ENCODE measurements at regions not wholly inside any gene's neighbourhood (a gene's known extent, or its start where the extent isn't known, plus 50 kb on each side); places are given as distances from the start of the nearest gene placed in this dataset.

- H3K4me3 ChIP-seq (ENCODE audit: low read depth, low read length), result no peak overlapping the region
- no peaks in the 10 kb centered on the region for H3K27me3 ChIP-seq (replicated peaks)
- TF ChIP-seq CTCF (IDR thresholded peaks at IDR 0.05; ENCODE audit: low read depth, low read length, missing control alignments), result peak; percentile 27
- no peak for DNase-seq
- in situ Hi-C loops (cut with HindIII; ENCODE audit: low pct_ligation_motif_present, low sequenced_read_pairs), result no loop called here
- no peak overlapping the region for H3K27ac ChIP-seq
- H3K36me3 ChIP-seq (replicated peaks), result no peaks in the 10 kb centered on the region
Observed at GRCh38 chr14:95433094-95433478, 83.4 kb downstream of the SYNE3 start.

DNA sequence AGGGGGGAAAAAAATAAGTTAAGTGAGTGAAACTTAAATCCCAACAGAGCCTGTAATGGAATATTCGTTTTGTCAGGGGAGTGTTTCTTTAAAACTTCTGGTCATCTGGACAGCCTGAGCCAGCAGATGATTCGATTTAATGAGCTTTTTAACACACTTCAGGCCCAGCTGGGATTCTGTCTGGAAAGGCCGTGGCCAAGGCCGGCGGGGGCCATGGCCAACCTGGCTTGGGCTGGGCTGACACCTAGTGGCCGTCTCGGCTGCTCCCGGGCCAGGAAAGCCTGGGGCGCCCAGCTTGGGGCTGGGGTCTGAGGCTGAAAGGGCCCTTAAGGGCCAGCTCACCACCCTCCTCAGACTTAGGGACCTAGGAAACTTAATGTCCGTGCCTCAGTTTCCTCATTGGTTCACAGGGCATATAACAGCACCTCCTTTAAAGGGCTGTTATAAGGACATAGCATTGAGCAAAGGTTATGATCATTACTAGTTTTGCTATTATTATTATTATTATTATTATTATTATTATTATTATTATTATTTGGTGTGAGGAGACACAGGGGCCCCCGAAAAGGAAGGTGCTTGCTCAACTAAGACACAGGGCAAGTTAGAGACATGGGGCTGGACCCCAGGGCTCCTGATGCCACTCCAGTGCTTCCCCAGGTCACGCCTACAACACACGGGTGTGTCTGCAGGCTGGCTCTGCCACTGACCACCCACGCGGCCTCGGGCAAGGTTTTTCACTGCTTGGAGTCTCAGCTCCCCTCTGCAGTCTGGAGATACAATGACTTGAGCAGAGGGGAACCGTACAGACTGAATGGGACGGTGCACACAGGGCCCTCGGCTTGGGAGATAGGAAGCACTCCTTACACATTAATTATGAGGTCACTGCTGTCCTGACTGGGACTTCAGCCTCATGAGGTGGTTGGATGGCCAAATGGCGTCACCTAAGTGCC lies 84.0 kb downstream of the SYNE3 start:
- peak; percentile 27 for DNase-seq
- H3K36me3 ChIP-seq (replicated peaks), result no peaks in the 10 kb centered on the region

DNA sequence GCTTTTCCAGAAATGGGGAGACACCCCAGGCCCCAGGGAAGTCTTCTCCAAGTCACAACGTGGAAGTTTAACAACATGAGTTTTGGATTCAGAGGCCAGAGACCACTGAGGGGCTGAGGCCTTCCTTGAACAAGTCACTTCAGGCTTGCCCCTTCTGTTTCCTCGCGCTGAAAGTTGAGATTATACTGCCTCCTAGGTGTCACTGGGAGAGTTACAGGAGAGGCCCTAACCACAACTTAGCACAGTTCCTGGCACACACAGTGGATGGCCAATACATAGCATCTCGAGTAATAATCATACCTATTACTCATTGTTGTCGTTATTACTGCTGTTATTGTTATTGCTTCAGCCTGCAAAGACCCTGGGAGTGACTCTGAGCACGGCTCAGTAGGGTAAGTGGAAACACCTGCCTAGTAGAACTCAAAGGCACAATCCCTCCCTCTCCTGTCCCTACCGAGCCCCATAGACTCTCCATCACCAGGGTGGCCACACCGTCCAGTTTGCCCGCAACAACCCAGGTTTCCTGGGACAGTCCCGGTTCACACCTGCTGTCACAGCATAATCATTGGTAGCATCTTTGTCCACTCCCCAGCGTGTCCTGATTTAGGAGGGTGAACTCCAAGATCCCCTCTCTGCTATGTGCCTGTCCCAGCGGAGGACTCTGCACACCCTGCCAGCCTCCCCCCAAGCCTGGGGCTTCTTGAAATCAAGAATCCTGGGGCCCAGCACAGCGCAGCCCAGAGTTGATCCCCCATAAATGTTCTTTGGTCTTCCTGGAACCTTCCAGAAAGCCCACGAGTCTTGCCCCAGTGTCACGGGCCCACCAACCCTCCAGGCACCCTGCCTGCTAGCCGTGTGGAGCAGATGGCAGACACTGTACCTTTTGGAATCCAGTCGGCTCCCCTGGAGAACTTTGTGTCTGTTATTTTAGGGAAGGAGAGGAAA lies 85.0 kb downstream of the SYNE3 start:
- DNase-seq, result peak; percentile 27
- in situ Hi-C loops (cut with HindIII; ENCODE audit: low pct_ligation_motif_present, low sequenced_read_pairs), result no loop called here
- H3K36me3 ChIP-seq (replicated peaks), result no peaks in the 10 kb centered on the region
- no peak overlapping the region for H3K27ac ChIP-seq
- TF ChIP-seq CTCF (IDR thresholded peaks at IDR 0.05; ENCODE audit: low read depth, low read length, missing control alignments), result peak; percentile 78
- H3K4me3 ChIP-seq (ENCODE audit: low read depth, low read length), result no peak overlapping the region
- no peaks in the 10 kb centered on the region for H3K27me3 ChIP-seq (replicated peaks)

More for the DNA sequence above, 84.0 kb downstream of the SYNE3 start:
- no peak overlapping the region for H3K4me3 ChIP-seq (ENCODE audit: low read depth, low read length)
- H3K27ac ChIP-seq, result no peak overlapping the region
- in situ Hi-C loops (cut with HindIII; ENCODE audit: low pct_ligation_motif_present, low sequenced_read_pairs), result no loop called here
- peak; percentile 94 for TF ChIP-seq CTCF (IDR thresholded peaks at IDR 0.05; ENCODE audit: low read depth, low read length, missing control alignments)
- H3K27me3 ChIP-seq (replicated peaks), result no peaks in the 10 kb centered on the region

- DNase-seq, result no peak
- H3K4me3 ChIP-seq (ENCODE audit: low read depth, low read length), result no peak overlapping the region
- H3K27ac ChIP-seq, result no peak overlapping the region
- no peaks in the 10 kb centered on the region for H3K27me3 ChIP-seq (replicated peaks)
- in situ Hi-C loops (cut with HindIII; ENCODE audit: low pct_ligation_motif_present, low sequenced_read_pairs), result no loop called here
- no peak for TF ChIP-seq CTCF (IDR thresholded peaks at IDR 0.05; ENCODE audit: low read depth, low read length, missing control alignments)
- H3K36me3 ChIP-seq (replicated peaks), result no peaks in the 10 kb centered on the region
Observed at GRCh38 chr14:95428557-95428956, 87.9 kb downstream of the SYNE3 start.

GRCh38 chr14:95426116-95426475 lies 90.4 kb downstream of the SYNE3 start:
- in situ Hi-C loops (cut with HindIII; ENCODE audit: low pct_ligation_motif_present, low sequenced_read_pairs), result no loop called here
- Histone ChIP-seq H3K27ac (no peak overlapping the region), H3K36me3 (replicated peaks) (no peaks in the 10 kb centered on the region), H3K4me3 (ENCODE audit: low read depth, low read length) (no peak overlapping the region), H3K27me3 (replicated peaks) (no peaks in the 10 kb centered on the region)
- DNase-seq, result no peak
- TF ChIP-seq CTCF (IDR thresholded peaks at IDR 0.05; ENCODE audit: low read depth, low read length, missing control alignments), result no peak
